ENCODE measurements at regions not wholly inside any gene's neighbourhood (a gene's known extent, or its start where the extent isn't known, plus 50 kb on each side); places are given as distances from the start of the nearest gene placed in this dataset.

DNA sequence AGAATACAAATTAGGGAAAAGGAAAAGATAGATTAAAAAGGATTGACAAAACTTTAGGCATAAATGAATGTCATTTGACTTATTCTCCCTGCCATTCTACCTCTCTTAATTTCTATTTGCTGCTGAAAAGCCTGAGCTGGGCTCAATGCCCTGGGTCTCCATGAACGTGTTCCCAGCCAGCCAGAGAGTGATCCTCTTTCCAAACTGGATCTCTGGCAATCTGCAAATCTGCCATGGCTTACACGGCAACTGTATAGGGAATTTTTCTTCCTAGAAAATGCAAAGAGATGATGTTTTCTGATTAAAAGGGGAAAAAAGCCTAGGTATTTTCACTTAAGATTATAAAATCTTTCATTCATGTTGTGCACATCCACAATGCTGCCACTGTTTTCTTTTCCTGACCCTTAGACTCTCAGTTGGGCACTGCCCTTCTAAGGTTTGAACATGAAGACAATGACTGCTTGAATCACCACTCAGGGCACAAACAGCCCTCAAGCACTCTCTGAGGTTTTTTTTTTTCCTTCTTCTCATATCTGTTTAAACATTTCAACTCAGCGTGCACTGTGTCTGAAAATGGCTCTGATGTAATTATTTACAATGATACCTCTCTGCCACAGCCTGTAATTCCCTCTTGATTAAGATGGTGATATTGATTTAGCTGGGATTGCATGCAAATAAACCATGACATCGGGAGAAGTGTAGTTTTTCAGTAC, 60.3 kb downstream of the DACT1 start:
- no peak for DNase-seq (ENCODE audit: low read depth)

- no peak for DNase-seq (ENCODE audit: low read depth)
Measured at GRCh38 chr14:58699681-58700205, 62.0 kb downstream of the DACT1 start.

- no peak for DNase-seq (ENCODE audit: low read depth)
Measured at GRCh38 chr14:58701156-58701555, 63.4 kb downstream of the DACT1 start.

DNA sequence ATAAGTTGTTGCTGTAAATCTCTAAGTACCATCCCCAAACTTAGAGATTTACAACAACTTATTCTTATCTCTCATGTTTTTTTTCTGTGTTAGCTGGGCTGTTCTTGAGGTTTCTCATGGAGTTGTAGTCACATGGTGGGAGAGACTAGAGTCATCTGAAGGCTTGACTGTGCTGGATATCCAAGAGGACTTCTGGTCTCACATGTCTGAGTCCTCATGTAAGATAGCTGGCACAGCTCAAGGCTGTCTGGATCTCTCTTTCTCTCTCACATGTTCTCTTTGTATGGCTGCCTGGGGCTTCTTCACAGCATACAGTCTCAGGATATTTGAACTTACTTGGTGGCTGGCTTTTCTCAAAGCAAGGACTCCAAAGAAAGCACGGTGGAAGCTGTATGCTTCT, 63.8 kb downstream of the DACT1 start:
- DNase-seq (ENCODE audit: low read depth) = no peak

DNA sequence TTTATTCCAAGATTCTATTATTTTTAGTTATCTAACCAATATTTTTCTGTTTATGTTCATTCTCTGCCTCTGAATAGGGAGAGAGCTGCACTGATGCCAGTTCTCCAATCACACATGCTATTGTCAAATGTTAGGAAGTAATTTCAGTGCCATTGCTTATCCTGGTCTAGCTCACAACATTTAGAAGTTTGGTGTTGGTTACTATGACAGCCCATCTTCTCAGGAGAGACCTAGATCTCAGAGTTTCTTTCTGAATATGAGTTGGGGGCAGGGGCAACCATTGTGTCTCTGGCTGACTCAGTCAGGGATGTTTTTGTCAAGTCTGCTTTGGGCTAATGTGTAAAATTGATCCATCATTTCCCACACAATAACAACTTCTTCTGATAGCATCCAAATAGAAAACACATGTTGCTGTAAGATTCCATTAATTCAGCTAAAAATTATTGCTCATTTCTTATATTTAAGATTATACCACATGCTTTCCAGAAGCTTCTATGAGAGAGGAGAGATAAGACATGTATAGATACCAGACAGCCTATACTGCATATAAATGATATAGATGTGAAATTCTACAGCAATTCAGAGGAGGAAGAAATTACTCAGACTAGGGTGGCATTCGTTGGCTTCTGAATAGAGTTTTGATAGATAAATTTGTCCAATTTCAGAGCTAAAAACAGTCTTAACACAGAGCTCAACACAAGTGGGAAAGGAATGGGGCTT, 64.8 kb downstream of the DACT1 start:
- no peak for DNase-seq (ENCODE audit: low read depth)

- DNase-seq (ENCODE audit: low read depth) = no peak
Measured at GRCh38 chr14:58703161-58703506, 65.4 kb downstream of the DACT1 start.

DNA sequence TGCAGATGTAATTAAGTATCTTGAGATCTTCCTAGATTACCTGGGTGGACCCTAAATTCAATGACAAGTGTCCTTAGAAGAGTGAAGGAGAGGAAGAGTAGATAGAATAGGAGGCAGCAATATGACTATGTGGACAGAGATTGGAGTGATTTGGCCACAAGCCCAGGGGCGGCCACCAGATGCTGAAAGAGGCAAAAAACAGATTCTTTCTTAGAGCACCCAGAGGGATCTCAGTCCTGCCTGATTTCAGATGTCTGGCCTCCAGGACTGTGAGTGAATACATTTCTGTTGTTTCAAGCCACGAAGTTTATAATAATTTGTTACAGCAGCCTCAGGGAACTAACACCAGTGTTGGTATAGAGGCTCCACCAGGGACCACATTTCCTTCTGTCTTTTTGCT, 67.3 kb downstream of the DACT1 start:
- DNase-seq (ENCODE audit: low read depth) = no peak

- DNase-seq (ENCODE audit: low read depth) = no peak
Measured at GRCh38 chr14:58707949-58708348, 70.2 kb downstream of the DACT1 start.

DNA sequence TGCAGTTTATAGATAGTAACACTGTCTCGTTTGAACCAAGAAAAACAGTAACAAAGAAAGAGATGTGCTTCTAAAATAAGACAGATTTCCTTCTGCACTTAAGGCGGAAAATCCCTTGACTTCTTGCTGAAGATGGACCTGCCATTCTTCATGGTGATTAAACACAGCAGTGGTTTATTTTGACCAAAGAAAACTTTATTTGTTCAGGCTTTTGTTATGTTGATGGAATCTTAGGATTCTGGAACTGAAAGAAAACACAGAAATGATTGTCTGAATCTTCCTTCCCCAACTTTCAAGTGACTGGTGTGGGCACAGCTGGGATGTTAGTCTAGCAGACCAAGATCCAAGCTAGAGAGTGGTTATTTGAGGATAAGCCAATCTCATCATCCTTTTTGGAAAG, 72.2 kb downstream of the DACT1 start:
- DNase-seq (ENCODE audit: low read depth) = no peak

- DNase-seq (ENCODE audit: low read depth) = no peak
Measured at GRCh38 chr14:58711382-58711781, 73.6 kb downstream of the DACT1 start.

GRCh38 chr14:58712357-58712756, 74.6 kb downstream of the DACT1 start:
- no peak for DNase-seq (ENCODE audit: low read depth)

DNA sequence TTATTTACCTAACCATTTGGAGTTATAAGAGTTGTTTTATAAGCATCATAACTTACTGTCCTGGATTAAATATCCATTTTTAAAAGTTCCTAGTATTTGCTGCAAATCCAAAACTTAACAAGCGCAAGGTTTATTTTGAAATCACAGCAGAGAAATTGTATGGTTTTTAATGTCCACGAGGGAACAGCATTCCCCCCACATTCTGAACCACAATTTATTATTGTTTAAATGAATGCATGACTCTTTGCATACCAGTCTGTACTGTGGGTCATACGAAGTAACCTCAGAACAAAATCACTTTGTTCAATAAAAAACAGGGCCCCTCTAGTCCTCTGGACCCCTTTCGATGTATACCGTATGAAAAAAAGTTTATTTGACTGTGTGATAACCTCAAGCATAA, 75.9 kb downstream of the DACT1 start:
- DNase-seq (ENCODE audit: low read depth) = no peak

DNA sequence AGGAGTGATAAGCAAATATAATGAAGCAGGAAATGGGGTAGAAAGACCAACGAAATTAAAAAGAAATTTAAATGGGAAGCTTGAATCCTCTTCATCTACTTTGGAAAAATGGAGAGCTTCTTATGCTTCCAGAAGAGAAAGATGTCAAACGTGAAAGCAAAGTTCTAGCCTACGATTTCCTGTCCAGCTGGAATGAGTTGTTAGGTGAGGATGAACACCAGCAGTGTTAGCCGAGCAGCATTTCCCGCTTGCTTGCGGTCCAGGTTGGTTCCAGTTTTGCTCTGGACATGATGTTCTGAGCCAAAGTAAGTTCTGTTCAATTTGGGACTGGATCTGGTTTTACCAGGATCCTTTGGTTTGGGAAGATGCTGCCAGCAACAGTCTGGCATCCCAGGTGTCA, 78.9 kb downstream of the DACT1 start:
- DNase-seq (ENCODE audit: low read depth) = no peak

DNA sequence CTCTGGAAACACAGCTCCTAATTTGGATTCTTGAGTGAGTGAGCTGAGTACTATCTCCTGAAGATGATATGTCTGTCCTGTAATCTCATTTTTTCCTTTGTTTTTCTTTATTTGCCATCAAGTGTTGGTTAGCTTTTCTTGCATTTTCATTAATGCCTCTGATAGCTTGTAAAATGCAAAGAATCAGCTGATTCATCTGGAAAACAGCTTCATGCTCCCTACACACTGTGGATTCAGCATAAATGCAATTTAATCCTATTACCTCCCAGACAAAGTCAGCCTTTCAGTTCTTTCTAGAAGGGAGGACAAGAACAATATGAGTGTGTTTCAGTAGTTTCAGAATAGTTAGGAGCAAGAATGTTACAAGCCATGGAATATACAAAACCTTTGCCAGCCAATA, 79.4 kb downstream of the DACT1 start:
- DNase-seq (ENCODE audit: low read depth) = no peak

DNA sequence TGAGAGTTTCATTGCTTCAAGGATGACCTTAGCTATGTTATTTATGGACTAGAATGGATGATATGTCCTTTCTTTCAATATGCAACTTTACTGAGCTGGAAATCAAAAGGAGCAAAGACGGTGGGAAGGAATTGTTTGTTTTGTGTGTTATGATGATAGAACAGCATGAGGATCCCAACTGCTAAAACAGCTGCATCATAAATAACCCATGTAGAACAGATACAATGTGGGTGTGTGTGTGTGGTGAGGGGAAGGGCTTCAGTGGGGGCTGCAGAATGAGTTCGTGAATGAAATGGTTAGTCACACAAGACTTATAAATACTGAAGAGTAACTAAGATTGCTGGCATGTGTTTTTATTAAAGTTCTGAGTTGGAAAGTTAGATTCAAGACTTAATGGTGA, 80.1 kb downstream of the DACT1 start:
- no peak for DNase-seq (ENCODE audit: low read depth)

DNA sequence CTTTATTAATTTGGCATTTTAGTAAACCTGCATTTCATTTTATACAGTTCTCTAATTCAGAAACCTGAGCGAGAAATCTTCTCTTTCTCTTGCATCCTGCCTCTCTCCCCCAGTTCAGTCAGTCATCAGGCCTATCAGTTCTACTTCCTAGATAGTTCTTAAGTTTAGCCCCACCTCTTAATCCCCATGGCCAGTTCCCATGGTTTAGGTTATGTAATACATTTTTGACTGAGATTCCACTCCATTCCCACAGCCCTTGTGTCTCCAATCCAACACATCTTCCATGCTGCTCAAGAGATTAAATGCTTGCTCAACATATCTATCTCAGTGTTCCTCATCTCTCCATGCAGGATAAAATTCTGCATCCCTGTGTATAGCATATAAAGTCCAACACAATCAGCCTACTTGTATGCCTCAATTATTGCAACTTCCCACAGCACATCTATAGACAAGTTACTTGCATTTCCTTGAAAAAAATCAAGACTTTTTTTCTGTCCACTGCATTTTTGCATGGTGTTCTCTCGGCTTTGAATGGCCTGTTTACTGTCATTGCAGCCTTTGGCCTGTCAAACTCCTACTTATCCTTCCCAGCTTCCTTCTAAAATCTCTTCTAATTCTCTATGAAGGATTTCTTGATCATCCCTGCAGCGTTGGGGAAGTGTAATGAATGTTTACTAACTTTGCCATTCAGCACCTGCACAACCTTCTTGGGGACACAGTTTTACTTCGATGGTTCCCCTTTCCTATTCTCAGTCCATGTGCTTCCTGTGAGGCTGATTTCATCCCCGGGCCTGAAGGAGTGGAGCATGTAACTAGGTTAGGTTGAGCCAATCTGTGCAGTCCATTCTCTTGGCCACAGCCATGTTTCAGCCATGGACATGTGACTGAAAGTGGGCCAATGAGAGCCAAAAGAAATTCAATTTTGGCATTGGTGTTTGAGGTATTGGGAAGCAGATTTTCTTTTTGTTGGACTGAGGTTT, 80.8 kb downstream of the DACT1 start:
- DNase-seq (ENCODE audit: low read depth) = no peak

GRCh38 chr14:58721723-58722122, 84.0 kb downstream of the DACT1 start:
- DNase-seq (ENCODE audit: low read depth) = no peak

GRCh38 chr14:58722441-58722840, 84.7 kb downstream of the DACT1 start:
- DNase-seq (ENCODE audit: low read depth) = no peak

DNA sequence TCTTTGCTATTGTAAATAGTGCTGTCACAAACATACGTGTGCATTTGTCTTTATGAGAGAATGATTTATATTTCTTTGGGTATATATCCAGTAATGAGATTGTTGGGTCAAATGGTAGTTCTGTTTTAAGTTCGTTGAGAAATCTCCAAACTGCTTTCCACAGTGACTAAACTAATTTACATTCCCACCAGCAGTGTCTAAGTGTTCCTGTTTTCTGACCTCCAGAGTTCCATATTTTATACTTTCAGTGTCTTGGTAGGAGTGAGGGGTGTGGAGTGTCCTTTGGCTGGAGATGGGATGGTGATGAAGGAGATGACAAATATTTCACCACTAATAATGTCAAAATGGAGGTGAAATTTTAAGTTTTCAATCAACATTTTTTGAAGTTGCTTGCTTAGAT, 86.4 kb downstream of the DACT1 start:
- no peak for DNase-seq (ENCODE audit: low read depth)

GRCh38 chr14:58724702-58725101, 86.9 kb downstream of the DACT1 start:
- no peak for DNase-seq (ENCODE audit: low read depth)

GRCh38 chr14:58725226-58725625, 87.5 kb downstream of the DACT1 start:
- DNase-seq (ENCODE audit: low read depth) = no peak

GRCh38 chr14:58725871-58726270, 88.1 kb downstream of the DACT1 start:
- no peak for DNase-seq (ENCODE audit: low read depth)

Data from activated T-cell treated with anti-CD3 and anti-CD28 coated beads for 48 hours (primary cell).